ENCODE measurements at regions not wholly inside any gene's neighbourhood (a gene's known extent, or its start where the extent isn't known, plus 50 kb on each side); places are given as distances from the start of the nearest gene placed in this dataset.

GRCh38 chr6:84467296-84467695 is 239.9 kb upstream of the CEP162 start:
- no peak for TF ChIP-seq POLR2A (IDR thresholded peaks at IDR 0.05; ENCODE audit: low read depth, low read length)
- TF ChIP-seq TAF1 (IDR thresholded peaks at IDR 0.05; ENCODE audit: borderline replicate concordance, low read depth, low read length): no peak
